Activated CD8-positive, alpha-beta T cell treated with anti-CD3 and anti-CD28 coated beads for 36 hours (primary cell): ENCODE measurements at regions not wholly inside any gene's neighbourhood (a gene's known extent, or its start where the extent isn't known, plus 50 kb on each side); places are given as distances from the start of the nearest gene placed in this dataset.

Experiments
- ATAC-seq: fragments of 200-7000 bp; cut with Tn5 transposase; one replicate; pipeline ENCODE4 v1.10.0; 2021; ENCODE audit warnings: mild to moderate bottlenecking, moderate library complexity
- CTCF ChIA-PET: fragments of 350-600 bp; sonication (Branson Sonifier 250); formaldehyde crosslinking; loops from one replicate; lab custom pipeline; 2021; ENCODE audit warnings: antibody characterized with exemption; lab: Charles Lee
- POLR2A ChIA-PET: fragments of 350-600 bp; sonication (Branson Sonifier 250); formaldehyde crosslinking; loops from one replicate; lab custom pipeline; 2021; ENCODE audit warnings: antibody characterized with exemption; lab: Charles Lee
- DNase-seq: peaks from one replicate; pipeline ENCODE4 v3.0.0-alpha.2; 2020
- H3K27ac Mint-ChIP-seq: one replicate; pipeline ENCODE4 v1.8.0; 2021; ENCODE audit warnings: mild to moderate bottlenecking, mixed read lengths
- H3K27me3 Mint-ChIP-seq: one replicate; pipeline ENCODE4 v1.8.0; 2021; ENCODE audit warnings: mixed read lengths
- H3K36me3 Mint-ChIP-seq: one replicate; pipeline ENCODE4 v1.8.0; 2021; ENCODE audit warnings: low read depth, mixed read lengths
- H3K4me1 Mint-ChIP-seq: one replicate; pipeline ENCODE4 v1.8.0; 2021; ENCODE audit warnings: low read depth, mixed read lengths
- H3K4me3 Mint-ChIP-seq: one replicate; pipeline ENCODE4 v1.8.0; 2021; ENCODE audit warnings: mild to moderate bottlenecking, moderate library complexity, mixed read lengths
- H3K9me3 Mint-ChIP-seq: one replicate; pipeline ENCODE4 v1.8.0; 2021; ENCODE audit warnings: mixed read lengths
- CTCF ChIP-seq: fragments of 200-600 bp; IDR thresholded peaks from one replicate; pipeline ENCODE4 v1.8.0; 2022; ENCODE audit warnings: antibody characterized with exemption, mild to moderate bottlenecking
- intact Hi-C: fragments of 100-400 bp; cut with micrococcal nuclease; formaldehyde crosslinking; loops from one replicate; pipeline ENCODE4 v1.10.0; 2022

- POLR2A ChIA-PET: no interaction called here
- Mint-ChIP-seq H3K9me3 (no peaks in the 10 kb centered on the region), H3K27me3 (peaks cover 3% of the 10 kb centered on the region), H3K27ac (no peak overlapping the region), H3K36me3 (no peaks in the 10 kb centered on the region), H3K4me3 (no peak overlapping the region), H3K4me1 (no peaks in the 10 kb centered on the region)
- DNase-seq (peak; percentile 47), ATAC-seq (peak; percentile 20)
- no peak for TF ChIP-seq CTCF
- intact Hi-C loops: no loop called here
- CTCF ChIA-PET: no interaction called here
Observed at GRCh38 chr10:78706726-78707540, 361.8 kb upstream of the ZMIZ1 start.

- DNase-seq (no peak), ATAC-seq (no peak)
- H3K4me3 Mint-ChIP-seq: no peak overlapping the region
- no peaks in the 10 kb centered on the region for H3K36me3 Mint-ChIP-seq
- CTCF ChIA-PET: no interaction called here
- H3K27ac Mint-ChIP-seq: no peak overlapping the region
- H3K4me1 Mint-ChIP-seq: no peaks in the 10 kb centered on the region
- no peaks in the 10 kb centered on the region for H3K9me3 Mint-ChIP-seq
- intact Hi-C loops: no loop called here
- peaks cover 2% of the 10 kb centered on the region for H3K27me3 Mint-ChIP-seq
- POLR2A ChIA-PET: no interaction called here
- TF ChIP-seq CTCF: no peak
Observed at GRCh38 chr10:78707745-78708144, 361.0 kb upstream of the ZMIZ1 start.

GRCh38 chr10:78712147-78712546, 356.6 kb upstream of the ZMIZ1 start:
- Mint-ChIP-seq H3K27me3 (peaks cover 3% of the 10 kb centered on the region), H3K9me3 (no peaks in the 10 kb centered on the region), H3K36me3 (no peaks in the 10 kb centered on the region), H3K4me1 (peaks cover 12% of the 10 kb centered on the region), H3K27ac (no peak overlapping the region), H3K4me3 (no peak overlapping the region)
- ATAC-seq: no peak
- ChIA-PET CTCF (no interaction called here), POLR2A (no interaction called here)
- no peak for DNase-seq
- intact Hi-C loops: no loop called here
- no peak for TF ChIP-seq CTCF

- Mint-ChIP-seq H3K36me3 (no peaks in the 10 kb centered on the region), H3K9me3 (no peaks in the 10 kb centered on the region), H3K4me3 (no peak overlapping the region), H3K27me3 (peaks cover 4% of the 10 kb centered on the region), H3K4me1 (peaks cover 12% of the 10 kb centered on the region), H3K27ac (no peak overlapping the region)
- ChIA-PET CTCF (no interaction called here), POLR2A (no interaction called here)
- intact Hi-C loops: no loop called here
- ATAC-seq (no peak), DNase-seq (no peak)
- no peak for TF ChIP-seq CTCF
Observed at GRCh38 chr10:78713659-78714058, 355.1 kb upstream of the ZMIZ1 start.

GRCh38 chr10:78714225-78714624, 354.5 kb upstream of the ZMIZ1 start:
- H3K4me3 Mint-ChIP-seq: no peak overlapping the region
- ATAC-seq (no peak), DNase-seq (no peak)
- CTCF ChIA-PET: no interaction called here
- TF ChIP-seq CTCF: no peak
- no peaks in the 10 kb centered on the region for H3K36me3 Mint-ChIP-seq
- H3K27me3 Mint-ChIP-seq: peaks cover 4% of the 10 kb centered on the region
- POLR2A ChIA-PET: no interaction called here
- no peak overlapping the region for H3K27ac Mint-ChIP-seq
- H3K4me1 Mint-ChIP-seq: peaks cover 12% of the 10 kb centered on the region
- intact Hi-C loops: no loop called here
- no peaks in the 10 kb centered on the region for H3K9me3 Mint-ChIP-seq
